Karpas-422 (cell line): ENCODE measurements at regions not wholly inside any gene's neighbourhood (a gene's known extent, or its start where the extent isn't known, plus 50 kb on each side); places are given as distances from the start of the nearest gene placed in this dataset.

Experiments
- DNase-seq: peaks from one replicate; pipeline ENCODE4 v3.0.0-alpha.2; 2015
- H2AFZ ChIP-seq: fragments of 200-600 bp; sonication (generic); 2 replicates; pipeline ENCODE4 v1.6.1; 2014; ENCODE audit warnings: antibody characterized with exemption, low read length, mixed read lengths
- H3K27ac ChIP-seq: fragments of 200-600 bp; sonication (generic); 2 replicates; pipeline ENCODE4 v1.5.1; 2014; ENCODE audit warnings: mild to moderate bottlenecking, low read length, moderate library complexity
- H3K27me3 ChIP-seq: fragments of 200-600 bp; sonication (generic); 2 replicates; pipeline ENCODE4 v1.6.1; 2014; ENCODE audit warnings: low read length, mixed read lengths
- H3K36me3 ChIP-seq: fragments of 200-600 bp; sonication (generic); 2 replicates; pipeline ENCODE4 v1.6.1; 2014; ENCODE audit warnings: low read length, mixed read lengths; ENCODE audit not compliant: insufficient read depth
- H3K4me1 ChIP-seq: fragments of 200-600 bp; sonication (generic); 2 replicates; pipeline ENCODE4 v1.6.1; 2014; ENCODE audit warnings: mild to moderate bottlenecking, low read length, mixed read lengths
- H3K4me2 ChIP-seq: fragments of 200-600 bp; sonication (generic); 2 replicates; pipeline ENCODE4 v1.6.1; 2014; ENCODE audit warnings: low read length, low read depth, mild to moderate bottlenecking; ENCODE audit not compliant: poor library complexity, severe bottlenecking
- H3K4me3 ChIP-seq: fragments of 200-600 bp; sonication (generic); 2 replicates; pipeline ENCODE4 v1.5.1; 2014; ENCODE audit warnings: mild to moderate bottlenecking, antibody characterized with exemption, low read length, mixed read lengths
- H3K79me2 ChIP-seq: fragments of 200-600 bp; sonication (generic); 2 replicates; pipeline ENCODE4 v1.6.1; 2014; ENCODE audit warnings: mild to moderate bottlenecking, low read length, mixed read lengths
- H3K9ac ChIP-seq: fragments of 200-600 bp; sonication (generic); 2 replicates; pipeline ENCODE4 v1.6.0; 2014; ENCODE audit warnings: low read length
- H3K9me2 ChIP-seq: fragments of 200-600 bp; sonication (generic), shearing (Covaris generic); replicated peaks from 2 replicates; pipeline ENCODE4 v1.6.0; 2014; ENCODE audit warnings: mild to moderate bottlenecking, low read length, moderate library complexity; ENCODE audit not compliant: insufficient read depth
- H3K9me3 ChIP-seq: fragments of 300-700, 200-600 bp; sonication (generic); 2 replicates; pipeline ENCODE4 v1.6.1; 2014; ENCODE audit warnings: low read length, mixed read lengths
- H4K20me1 ChIP-seq: fragments of 200-600 bp; sonication (generic); 2 replicates; pipeline ENCODE4 v1.6.1; 2014; ENCODE audit warnings: mild to moderate bottlenecking, antibody characterized with exemption, low read length, low read depth; ENCODE audit not compliant: insufficient read depth

DNA sequence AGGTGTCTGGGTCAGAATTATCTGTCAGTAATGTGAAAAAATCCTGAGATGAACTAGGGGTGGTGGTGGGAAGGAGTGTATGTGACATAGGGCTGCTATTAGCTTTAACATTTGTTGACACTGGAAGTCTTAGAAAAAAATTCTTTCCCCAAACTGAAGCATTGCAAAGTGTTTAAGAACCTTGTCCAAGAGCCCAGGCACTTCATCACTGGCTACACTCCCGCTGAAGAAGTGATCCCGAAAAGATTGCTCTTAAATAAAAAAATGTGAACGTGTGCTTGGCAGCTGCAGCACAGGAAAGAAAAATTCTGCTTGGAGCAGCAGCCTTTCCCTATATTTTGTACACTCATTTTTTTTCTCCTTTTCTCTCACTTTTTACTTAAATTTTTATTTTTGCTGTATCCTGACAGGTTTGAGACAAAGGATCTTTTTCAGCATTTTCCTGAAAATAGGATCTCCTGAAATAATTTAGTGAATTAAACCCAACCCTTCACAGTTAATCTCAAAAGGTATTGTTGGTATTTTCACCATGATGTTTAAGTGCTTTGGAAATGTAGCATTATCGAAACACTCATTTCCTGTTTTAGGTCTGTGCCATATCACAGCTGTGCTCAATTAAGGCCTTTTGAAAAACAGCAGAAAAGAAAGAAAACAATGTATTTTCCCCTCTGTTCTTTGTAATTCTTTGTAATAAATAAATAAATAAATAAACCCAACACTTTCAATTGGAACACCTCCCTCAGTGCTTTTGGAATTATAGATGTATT is 477.6 kb downstream of the ZNF385D start:
- Histone ChIP-seq H3K9ac (no peak overlapping the region), H3K4me3 (no peak overlapping the region), H3K27me3 (no peaks in the 10 kb centered on the region)

DNA sequence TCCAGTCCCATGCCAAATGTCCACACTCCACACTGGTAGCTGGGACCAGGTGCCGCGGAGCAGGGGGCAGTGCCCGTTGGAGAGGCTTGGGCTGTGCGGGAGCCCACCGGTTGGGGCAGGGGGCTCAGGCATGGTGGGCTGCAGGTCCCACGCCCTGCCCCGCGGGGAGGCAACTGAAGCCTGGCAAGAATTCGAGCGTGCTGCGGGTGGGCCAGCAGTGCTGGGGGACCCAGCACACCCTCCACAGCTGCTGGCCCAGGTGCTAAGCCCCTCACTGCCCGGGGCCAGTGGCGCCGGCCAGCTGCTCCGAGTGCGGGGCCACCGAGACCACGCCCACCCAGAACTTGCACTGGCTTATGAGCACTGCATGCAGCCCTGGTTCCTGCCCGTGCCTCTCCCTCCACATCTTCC is 479.4 kb downstream of the ZNF385D start:
- Histone ChIP-seq H2AFZ (no peak overlapping the region), H4K20me1 (no peaks in the 10 kb centered on the region), H3K9ac (no peak overlapping the region), H3K27ac (no peak overlapping the region), H3K4me3 (no peak overlapping the region), H3K79me2 (no peaks in the 10 kb centered on the region), H3K9me3 (peaks cover 17% of the 10 kb centered on the region), H3K4me2 (no peak overlapping the region), H3K27me3 (no peaks in the 10 kb centered on the region), H3K9me2 (no peaks in the 10 kb centered on the region), H3K4me1 (no peaks in the 10 kb centered on the region), H3K36me3 (no peaks in the 10 kb centered on the region)
- DNase-seq: no peak

More for the DNA sequence above, 477.6 kb downstream of the ZNF385D start:
- Histone ChIP-seq H3K79me2 (no peaks in the 10 kb centered on the region), H3K9me2 (no peaks in the 10 kb centered on the region), H3K9me3 (peaks cover 10% of the 10 kb centered on the region), H3K4me2 (no peak overlapping the region), H4K20me1 (no peaks in the 10 kb centered on the region), H3K27ac (no peak overlapping the region), H3K36me3 (no peaks in the 10 kb centered on the region), H2AFZ (no peak overlapping the region), H3K4me1 (no peaks in the 10 kb centered on the region)
- no peak for DNase-seq

DNA sequence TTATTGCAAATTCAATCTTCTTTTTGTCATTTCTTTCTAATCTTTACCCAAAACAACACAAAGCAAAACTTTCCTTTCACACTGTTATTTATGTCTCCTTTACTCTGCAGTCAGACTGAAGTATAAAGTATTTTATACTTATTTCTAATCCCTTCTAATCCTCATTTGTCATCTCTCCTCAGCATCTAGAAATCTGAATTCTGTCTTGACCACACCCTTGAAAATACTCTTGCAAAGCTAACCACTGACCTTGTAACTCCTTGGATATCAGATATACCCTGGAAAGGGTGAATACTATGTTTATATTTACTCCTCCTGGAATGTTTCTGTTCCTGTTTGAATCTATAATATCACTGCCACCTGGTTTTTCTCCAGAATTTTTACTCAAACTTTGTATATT is 481.1 kb downstream of the ZNF385D start:
- no peaks in the 10 kb centered on the region for H3K9me2 ChIP-seq
- H3K4me2 ChIP-seq: no peak overlapping the region
- H3K27me3 ChIP-seq: no peaks in the 10 kb centered on the region
- H3K36me3 ChIP-seq: no peaks in the 10 kb centered on the region
- H2AFZ ChIP-seq: no peak overlapping the region
- H3K9me3 ChIP-seq: peaks cover 25% of the 10 kb centered on the region
- H3K79me2 ChIP-seq: no peaks in the 10 kb centered on the region
- no peaks in the 10 kb centered on the region for H3K4me1 ChIP-seq
- no peak overlapping the region for H3K4me3 ChIP-seq
- no peaks in the 10 kb centered on the region for H4K20me1 ChIP-seq
- DNase-seq: no peak
- no peak overlapping the region for H3K9ac ChIP-seq
- no peak overlapping the region for H3K27ac ChIP-seq

DNA sequence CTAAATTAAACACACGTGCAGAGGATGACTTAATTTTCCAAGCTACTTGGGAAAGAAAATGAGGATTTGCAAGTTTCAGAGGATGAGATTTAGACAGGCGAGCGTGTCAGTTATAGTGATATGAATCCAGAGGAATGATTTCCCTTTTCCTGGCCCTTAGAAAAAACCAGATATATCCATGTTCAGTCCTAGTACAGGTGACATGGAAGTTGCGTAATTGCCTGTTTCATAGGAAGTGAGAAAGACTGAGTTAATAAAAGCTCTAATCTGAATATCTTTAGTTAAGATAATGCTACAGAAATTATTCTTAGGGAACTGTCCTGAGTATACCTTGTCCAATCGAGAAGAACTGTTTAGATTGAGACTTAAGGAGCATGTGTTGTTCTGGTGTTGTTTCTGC is 490.5 kb downstream of the ZNF385D start:
- no peak overlapping the region for H3K4me2 ChIP-seq
- no peaks in the 10 kb centered on the region for H3K36me3 ChIP-seq
- no peak for DNase-seq
- H3K79me2 ChIP-seq: no peaks in the 10 kb centered on the region
- no peak overlapping the region for H3K9ac ChIP-seq
- no peaks in the 10 kb centered on the region for H4K20me1 ChIP-seq
- no peaks in the 10 kb centered on the region for H3K27me3 ChIP-seq
- no peak overlapping the region for H3K4me3 ChIP-seq
- H2AFZ ChIP-seq: no peak overlapping the region
- H3K9me2 ChIP-seq: no peaks in the 10 kb centered on the region
- no peak overlapping the region for H3K27ac ChIP-seq
- no peaks in the 10 kb centered on the region for H3K4me1 ChIP-seq
- peaks cover 6% of the 10 kb centered on the region; the same call in 1 of the 2 replicates for H3K9me3 ChIP-seq

DNA sequence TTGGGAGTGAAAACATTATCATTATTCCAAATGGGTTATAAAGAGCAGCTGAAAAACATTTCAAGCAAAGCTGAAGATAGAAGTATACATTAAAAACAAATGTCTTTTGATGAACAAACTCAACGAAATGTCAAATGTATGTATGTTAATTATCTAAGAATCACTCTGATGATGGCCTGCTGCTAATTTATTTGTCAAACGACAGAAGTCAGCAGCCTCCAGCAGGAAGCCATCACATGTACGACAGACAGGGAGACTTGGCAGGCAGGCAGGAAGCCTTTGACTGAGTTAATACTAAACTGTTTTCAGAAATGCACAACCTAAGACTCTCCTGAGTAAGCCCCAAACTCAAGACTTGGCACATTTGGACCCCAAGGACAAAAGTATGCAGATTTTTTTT is 491.1 kb downstream of the ZNF385D start:
- no peaks in the 10 kb centered on the region for H4K20me1 ChIP-seq
- peaks cover 4% of the 10 kb centered on the region; the same call in 1 of the 2 replicates for H3K9me3 ChIP-seq
- H3K36me3 ChIP-seq: no peaks in the 10 kb centered on the region
- no peaks in the 10 kb centered on the region for H3K4me1 ChIP-seq
- no peak overlapping the region for H2AFZ ChIP-seq
- no peak overlapping the region for H3K4me3 ChIP-seq
- no peak overlapping the region for H3K27ac ChIP-seq
- no peaks in the 10 kb centered on the region for H3K79me2 ChIP-seq
- no peaks in the 10 kb centered on the region for H3K27me3 ChIP-seq
- no peaks in the 10 kb centered on the region for H3K9me2 ChIP-seq
- no peak overlapping the region for H3K4me2 ChIP-seq
- H3K9ac ChIP-seq: no peak overlapping the region
- DNase-seq: no peak

DNA sequence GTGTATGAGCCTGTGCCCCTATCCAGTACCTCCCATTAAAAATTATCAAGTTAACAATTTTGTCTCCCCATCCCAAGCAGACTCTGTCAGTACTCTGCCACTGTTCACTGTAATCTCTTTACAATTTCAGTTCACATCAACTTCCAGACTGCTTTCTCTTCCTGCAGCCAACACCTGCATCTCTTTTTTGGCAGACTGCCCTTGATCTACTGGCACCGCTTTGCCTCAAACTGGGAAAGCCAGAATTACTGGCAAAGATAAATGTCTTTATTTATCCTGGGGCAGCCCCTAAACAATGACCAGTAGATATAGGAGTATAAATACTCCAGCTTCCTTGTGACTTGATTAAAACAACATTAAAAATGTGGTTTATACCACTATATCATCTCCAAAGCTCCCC is 494.1 kb downstream of the ZNF385D start:
- no peak overlapping the region for H3K4me3 ChIP-seq
- H3K4me2 ChIP-seq: no peak overlapping the region
- H3K36me3 ChIP-seq: no peaks in the 10 kb centered on the region
- no peaks in the 10 kb centered on the region for H3K27me3 ChIP-seq
- no peak for DNase-seq
- H4K20me1 ChIP-seq: no peaks in the 10 kb centered on the region
- H3K9me2 ChIP-seq: no peaks in the 10 kb centered on the region
- H3K9me3 ChIP-seq: peaks cover 4% of the 10 kb centered on the region; the same call in 1 of the 2 replicates
- no peak overlapping the region for H3K9ac ChIP-seq
- no peak overlapping the region for H2AFZ ChIP-seq
- H3K79me2 ChIP-seq: no peaks in the 10 kb centered on the region
- H3K4me1 ChIP-seq: no peaks in the 10 kb centered on the region
- H3K27ac ChIP-seq: no peak overlapping the region

DNA sequence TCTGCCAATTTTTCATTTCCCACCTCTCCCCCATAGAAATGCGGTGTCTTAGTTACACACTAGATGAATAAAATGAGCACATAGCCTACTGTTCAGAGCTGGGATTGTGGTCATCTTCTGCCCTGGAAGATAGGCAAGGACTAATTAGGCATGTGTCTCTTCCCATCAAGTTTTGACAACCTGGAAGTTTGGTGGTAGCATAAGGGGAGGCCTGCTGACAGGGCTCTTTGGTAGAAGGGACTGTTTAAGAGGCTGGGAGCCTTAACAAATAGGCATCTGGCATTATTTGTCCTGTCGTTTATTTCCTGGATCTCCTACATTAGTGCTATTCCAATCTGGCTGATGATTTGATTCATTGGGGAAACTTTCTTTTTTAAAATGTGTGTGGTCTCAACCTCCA is 512.3 kb downstream of the ZNF385D start:
- DNase-seq: no peak
- H3K4me2 ChIP-seq: no peak overlapping the region

DNA sequence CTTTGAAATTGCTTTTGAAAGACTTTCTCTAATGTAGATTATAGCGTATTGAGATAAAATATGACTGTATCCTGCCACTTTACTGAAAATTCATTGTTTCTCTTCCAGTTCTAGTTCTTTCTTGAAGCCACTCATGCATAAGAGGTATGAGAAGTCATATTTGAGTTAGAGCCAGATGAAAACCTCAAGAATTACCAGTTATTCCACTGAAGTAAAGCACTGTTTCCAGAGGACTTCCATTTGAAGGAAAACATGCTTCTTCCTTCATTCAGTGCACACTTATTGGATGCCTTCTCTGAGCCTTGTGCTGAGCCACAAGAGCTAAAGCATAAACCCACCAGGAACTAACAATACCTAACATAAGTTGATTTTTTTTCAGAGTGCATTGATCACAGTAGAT is 513.4 kb downstream of the ZNF385D start:
- Histone ChIP-seq H3K79me2 (no peaks in the 10 kb centered on the region), H2AFZ (no peak overlapping the region), H3K27ac (no peak overlapping the region), H3K36me3 (no peaks in the 10 kb centered on the region), H3K4me3 (no peak overlapping the region), H4K20me1 (no peaks in the 10 kb centered on the region), H3K9ac (no peak overlapping the region), H3K9me2 (no peaks in the 10 kb centered on the region), H3K27me3 (no peaks in the 10 kb centered on the region), H3K9me3 (0 out of 2 replicates have a peak, but pooled peaks cover 3% of the 10 kb centered on the region), H3K4me2 (no peak overlapping the region), H3K4me1 (no peaks in the 10 kb centered on the region)
- no peak for DNase-seq

More for the DNA sequence above, 512.3 kb downstream of the ZNF385D start:
- H3K4me3 ChIP-seq: no peak overlapping the region
- H2AFZ ChIP-seq: no peak overlapping the region
- H3K27ac ChIP-seq: no peak overlapping the region
- H3K36me3 ChIP-seq: no peaks in the 10 kb centered on the region
- no peaks in the 10 kb centered on the region for H3K9me2 ChIP-seq
- H3K4me1 ChIP-seq: no peaks in the 10 kb centered on the region
- no peaks in the 10 kb centered on the region for H4K20me1 ChIP-seq
- H3K9me3 ChIP-seq: 0 out of 2 replicates have a peak, but pooled peaks cover 3% of the 10 kb centered on the region
- no peaks in the 10 kb centered on the region for H3K27me3 ChIP-seq
- H3K9ac ChIP-seq: no peak overlapping the region
- no peaks in the 10 kb centered on the region for H3K79me2 ChIP-seq
